ENCODE measurements at regions not wholly inside any gene's neighbourhood (a gene's known extent, or its start where the extent isn't known, plus 50 kb on each side); places are given as distances from the start of the nearest gene placed in this dataset.

- TF ChIP-seq CTCF (IDR thresholded peaks at IDR 0.05) (no peak), POLR2A (IDR thresholded peaks at IDR 0.05) (no peak)
These were observed 269.3 kb downstream of the TBL1XR1 start for GRCh38 chr3:176927706-176928581.

Measured in thyroid gland (tissue), 4 donors.